ENCODE measurements at regions not wholly inside any gene's neighbourhood (a gene's known extent, or its start where the extent isn't known, plus 50 kb on each side); places are given as distances from the start of the nearest gene placed in this dataset.

- no peak for TF ChIP-seq POLR2A (IDR thresholded peaks at IDR 0.05)
- TF ChIP-seq CTCF (IDR thresholded peaks at IDR 0.05) = no peak
These were observed 206.6 kb upstream of the RBMS1 start for GRCh38 chr2:160700021-160700814.
